ENCODE measurements at regions not wholly inside any gene's neighbourhood (a gene's known extent, or its start where the extent isn't known, plus 50 kb on each side); places are given as distances from the start of the nearest gene placed in this dataset.

- no peaks in the 10 kb centered on the region for H3K36me3 ChIP-seq (replicated peaks; ENCODE audit: insufficient read depth, low read length)
- H3F3A ChIP-seq (ENCODE audit: insufficient read depth, low read length): no peaks in the 10 kb centered on the region
- H3K4me2 ChIP-seq (ENCODE audit: low read depth, low read length): no peak overlapping the region
- no peaks in the 10 kb centered on the region for H3K9me2 ChIP-seq (replicated peaks; ENCODE audit: insufficient read depth, low read length)
- H2AFZ ChIP-seq (ENCODE audit: low read length): no peak overlapping the region
- H4K20me1 ChIP-seq (ENCODE audit: insufficient read depth, low read length): no peaks in the 10 kb centered on the region
- no peaks in the 10 kb centered on the region for H3K9me3 ChIP-seq (replicated peaks; ENCODE audit: insufficient read depth, low read length)
- H3K79me2 ChIP-seq (ENCODE audit: low read length): no peaks in the 10 kb centered on the region
- H3K27me3 ChIP-seq (replicated peaks; ENCODE audit: insufficient read depth, low read length): no peaks in the 10 kb centered on the region
- DNase-seq: no peak
- H3K4me3 ChIP-seq (ENCODE audit: low read length): no peak overlapping the region
- no peak for TF ChIP-seq CTCF (IDR thresholded peaks at IDR 0.05; ENCODE audit: low read length)
- TF ChIP-seq EZH2phosphoT487 (IDR thresholded peaks at IDR 0.05; ENCODE audit: low read length): no peak
- TF ChIP-seq EZH2 (optimal IDR thresholded peaks at IDR 0.05; ENCODE audit: low read depth, low read length): no peak
- no peak overlapping the region for H3K27ac ChIP-seq (ENCODE audit: low read length)
- H3K9ac ChIP-seq (ENCODE audit: low read length): no peak overlapping the region
- no peaks in the 10 kb centered on the region for H3K4me1 ChIP-seq (ENCODE audit: low read length)
These were observed 193.8 kb upstream of the ARID2 start for GRCh38 chr12:45535610-45536180.

GRCh38 chr12:45536284-45536683, 193.2 kb upstream of the ARID2 start:
- no peak for DNase-seq
- Histone ChIP-seq H2AFZ (ENCODE audit: low read length) (no peak overlapping the region), H3K9me2 (replicated peaks; ENCODE audit: insufficient read depth, low read length) (no peaks in the 10 kb centered on the region), H3K9ac (ENCODE audit: low read length) (no peak overlapping the region), H3K4me3 (ENCODE audit: low read length) (no peak overlapping the region), H3K27me3 (replicated peaks; ENCODE audit: insufficient read depth, low read length) (no peaks in the 10 kb centered on the region), H3K4me2 (ENCODE audit: low read depth, low read length) (no peak overlapping the region), H3K4me1 (ENCODE audit: low read length) (no peaks in the 10 kb centered on the region), H3K9me3 (replicated peaks; ENCODE audit: insufficient read depth, low read length) (no peaks in the 10 kb centered on the region), H3K79me2 (ENCODE audit: low read length) (no peaks in the 10 kb centered on the region), H3K36me3 (replicated peaks; ENCODE audit: insufficient read depth, low read length) (no peaks in the 10 kb centered on the region), H4K20me1 (ENCODE audit: insufficient read depth, low read length) (no peaks in the 10 kb centered on the region), H3K27ac (ENCODE audit: low read length) (no peak overlapping the region), H3F3A (ENCODE audit: insufficient read depth, low read length) (no peaks in the 10 kb centered on the region)
- TF ChIP-seq EZH2phosphoT487 (IDR thresholded peaks at IDR 0.05; ENCODE audit: low read length) (no peak), EZH2 (optimal IDR thresholded peaks at IDR 0.05; ENCODE audit: low read depth, low read length) (no peak), CTCF (IDR thresholded peaks at IDR 0.05; ENCODE audit: low read length) (no peak)

- no peaks in the 10 kb centered on the region for H3K9me3 ChIP-seq (replicated peaks; ENCODE audit: insufficient read depth, low read length)
- no peaks in the 10 kb centered on the region for H3K9me2 ChIP-seq (replicated peaks; ENCODE audit: insufficient read depth, low read length)
- no peaks in the 10 kb centered on the region for H3F3A ChIP-seq (ENCODE audit: insufficient read depth, low read length)
- H3K4me3 ChIP-seq (ENCODE audit: low read length): no peak overlapping the region
- H4K20me1 ChIP-seq (ENCODE audit: insufficient read depth, low read length): no peaks in the 10 kb centered on the region
- H3K79me2 ChIP-seq (ENCODE audit: low read length): no peaks in the 10 kb centered on the region
- H3K4me2 ChIP-seq (ENCODE audit: low read depth, low read length): no peak overlapping the region
- no peaks in the 10 kb centered on the region for H3K4me1 ChIP-seq (ENCODE audit: low read length)
- H3K27ac ChIP-seq (ENCODE audit: low read length): no peak overlapping the region
- no peaks in the 10 kb centered on the region for H3K27me3 ChIP-seq (replicated peaks; ENCODE audit: insufficient read depth, low read length)
- H2AFZ ChIP-seq (ENCODE audit: low read length): no peak overlapping the region
- H3K36me3 ChIP-seq (replicated peaks; ENCODE audit: insufficient read depth, low read length): no peaks in the 10 kb centered on the region
- TF ChIP-seq EZH2phosphoT487 (IDR thresholded peaks at IDR 0.05; ENCODE audit: low read length) (no peak), EZH2 (optimal IDR thresholded peaks at IDR 0.05; ENCODE audit: low read depth, low read length) (no peak), CTCF (IDR thresholded peaks at IDR 0.05; ENCODE audit: low read length) (no peak)
- H3K9ac ChIP-seq (ENCODE audit: low read length): no peak overlapping the region
- DNase-seq: no peak
These were observed 188.7 kb upstream of the ARID2 start for GRCh38 chr12:45540661-45541341.

All from MM.1S (cell line).